AG04449 (cell line): ENCODE measurements at regions not wholly inside any gene's neighbourhood (a gene's known extent, or its start where the extent isn't known, plus 50 kb on each side); places are given as distances from the start of the nearest gene placed in this dataset.

ENCODE experiments used
- CTCF ChIA-PET: fragments of 350-600 bp; formaldehyde crosslinking; extraction: SDS; loops from one replicate; lab custom pipeline; 2021; ENCODE audit warnings: antibody characterized with exemption; lab: Yijun Ruan, JAX
- POLR2A ChIA-PET: fragments of 400-600, 350-600 bp; formaldehyde crosslinking; extraction: SDS; loops from one replicate; lab custom pipeline; 2020; ENCODE audit warnings: antibody characterized with exemption, inconsistent platforms; lab: Yijun Ruan, JAX
- DNase-seq: peaks from one replicate; pipeline ENCODE4 v3.0.0-alpha.2; 2010; ENCODE audit warnings: low read depth, low spot score
- H3K4me3 ChIP-seq: 2 replicates; pipeline ENCODE4 v1.5.1; 2011; ENCODE audit warnings: low read depth, mild to moderate bottlenecking, control low read depth, low read length
- CTCF ChIP-seq: IDR thresholded peaks from one replicate; pipeline ENCODE4 v1.5.1; 2011; ENCODE audit warnings: mild to moderate bottlenecking, moderate library complexity, low read length, control low read depth, inconsistent platforms; ENCODE audit not compliant: insufficient read depth; ENCODE audit errors: missing control alignments

- ChIA-PET CTCF (no interaction called here), POLR2A (no interaction called here)
- TF ChIP-seq CTCF: no peak
- DNase-seq: no peak
- no peak overlapping the region for H3K4me3 ChIP-seq
These were observed 684.4 kb upstream of the CITED2 start for GRCh38 chr6:140058863-140059262.

- TF ChIP-seq CTCF: peak; percentile 48
- POLR2A ChIA-PET: interaction anchor here (0.5 to 4.8 kb wide), 3 partner anchors 679 to 684 kb away, joined by 3 to 54 read pairs (median 4); partner anchors contain the start of gene CITED2
- CTCF ChIA-PET: interaction anchor here (0.6 to 2.0 kb wide), 13 partner anchors 8 to 872 kb away, joined by 3 to 6 read pairs (median 4); no protein-coding TSS in a partner anchor
- H3K4me3 ChIP-seq: no peak overlapping the region
- DNase-seq: no peak
These were observed 678.6 kb upstream of the CITED2 start for GRCh38 chr6:140052736-140053729.

- CTCF ChIA-PET: interaction anchor here (0.6 to 2.0 kb wide), 9 partner anchors 9 to 873 kb away, joined by 3 to 6 read pairs (median 3); no protein-coding TSS in a partner anchor
- peak; percentile 98 for DNase-seq
- no peak overlapping the region for H3K4me3 ChIP-seq
- POLR2A ChIA-PET: interaction anchor here (0.6 to 4.8 kb wide), 11 partner anchors 50 to 883 kb away, joined by 3 to 54 read pairs (median 4); partner anchors contain the start of gene CITED2
- no peak for TF ChIP-seq CTCF
These were observed 677.4 kb upstream of the CITED2 start for GRCh38 chr6:140051521-140052512.

GRCh38 chr6:140050101-140050995, 675.9 kb upstream of the CITED2 start:
- H3K4me3 ChIP-seq: no peak overlapping the region
- TF ChIP-seq CTCF: no peak
- ChIA-PET CTCF (interaction anchor here (1.3 kb wide), 1 partner anchor 125 kb away, joined by 3 read pairs; no protein-coding TSS in a partner anchor), POLR2A (interaction anchor here (1.3 to 4.8 kb wide), 2 partner anchors 487 to 677 kb away, joined by 3 to 54 read pairs; partner anchors contain the start of gene CITED2)
- DNase-seq: no peak

- TF ChIP-seq CTCF: no peak
- ChIA-PET CTCF (interaction anchor here (1.4 kb wide), 1 partner anchor 10 kb away, joined by 3 read pairs; no protein-coding TSS in a partner anchor), POLR2A (interaction anchor here (4.8 kb wide), 1 partner anchor 676 kb away, joined by 54 read pairs; the partner anchor contains the start of gene CITED2)
- DNase-seq: no peak
- H3K4me3 ChIP-seq: no peak overlapping the region
These were observed 674.8 kb upstream of the CITED2 start for GRCh38 chr6:140049251-140049650.
